B cell (primary cell): ENCODE measurements at regions not wholly inside any gene's neighbourhood (a gene's known extent, or its start where the extent isn't known, plus 50 kb on each side); places are given as distances from the start of the nearest gene placed in this dataset.
"Not testable (repeated sequence)": the region's sequence is repeated elsewhere in the genome, so short reads cannot be mapped to it uniquely, and the experiment has no call there.

Source experiments
- EZH2 ChIP-seq: IDR thresholded peaks from 2 replicates; pipeline ENCODE4 v1.6.1; 2012; ENCODE audit warnings: borderline replicate concordance, low read depth, mild to moderate bottlenecking, moderate library complexity, low read length; ENCODE audit not compliant: insufficient read depth, poor library complexity, severe bottlenecking
- TF ChIP-seq, protein P1 (sequence below): fragments of 200-600 bp; IDR thresholded peaks from one replicate; pipeline ENCODE4 v1.8.0; 2022; ENCODE audit warnings: antibody characterized with exemption, mild to moderate bottlenecking

- not testable (repeated sequence) for TF ChIP-seq EZH2
- TF ChIP-seq, protein P1, sequence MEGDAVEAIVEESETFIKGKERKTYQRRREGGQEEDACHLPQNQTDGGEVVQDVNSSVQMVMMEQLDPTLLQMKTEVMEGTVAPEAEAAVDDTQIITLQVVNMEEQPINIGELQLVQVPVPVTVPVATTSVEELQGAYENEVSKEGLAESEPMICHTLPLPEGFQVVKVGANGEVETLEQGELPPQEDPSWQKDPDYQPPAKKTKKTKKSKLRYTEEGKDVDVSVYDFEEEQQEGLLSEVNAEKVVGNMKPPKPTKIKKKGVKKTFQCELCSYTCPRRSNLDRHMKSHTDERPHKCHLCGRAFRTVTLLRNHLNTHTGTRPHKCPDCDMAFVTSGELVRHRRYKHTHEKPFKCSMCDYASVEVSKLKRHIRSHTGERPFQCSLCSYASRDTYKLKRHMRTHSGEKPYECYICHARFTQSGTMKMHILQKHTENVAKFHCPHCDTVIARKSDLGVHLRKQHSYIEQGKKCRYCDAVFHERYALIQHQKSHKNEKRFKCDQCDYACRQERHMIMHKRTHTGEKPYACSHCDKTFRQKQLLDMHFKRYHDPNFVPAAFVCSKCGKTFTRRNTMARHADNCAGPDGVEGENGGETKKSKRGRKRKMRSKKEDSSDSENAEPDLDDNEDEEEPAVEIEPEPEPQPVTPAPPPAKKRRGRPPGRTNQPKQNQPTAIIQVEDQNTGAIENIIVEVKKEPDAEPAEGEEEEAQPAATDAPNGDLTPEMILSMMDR = not testable (repeated sequence)
Measured at GRCh38 chr9:62839168-62839567, 1649.3 kb downstream of the SPATA31A7 start.
